Panc1 (cell line): ENCODE measurements at regions not wholly inside any gene's neighbourhood (a gene's known extent, or its start where the extent isn't known, plus 50 kb on each side); places are given as distances from the start of the nearest gene placed in this dataset.

ENCODE experiments used
- CTCF ChIP-seq: fragments of 450-650 bp; IDR thresholded peaks from 2 replicates; pipeline ENCODE4 v1.5.1; 2017; ENCODE audit warnings: mild to moderate bottlenecking
- POLR2AphosphoS5 ChIP-seq: IDR thresholded peaks from 2 replicates; pipeline ENCODE4 v1.6.1; 2012; ENCODE audit warnings: mild to moderate bottlenecking, low read depth, low read length, moderate library complexity
- REST ChIP-seq, 2 experiments: IDR thresholded peaks; 2 replicates each; pipeline ENCODE4 v1.6.1; 2011 to 2012; ENCODE audit warnings: low read depth in 2 of 2, control low read depth in 1 of 2, low read length in 1 of 2, mild to moderate bottlenecking in 1 of 2, moderate library complexity in 1 of 2; ENCODE audit not compliant: insufficient read depth in 1 of 2
- SIN3A ChIP-seq: IDR thresholded peaks from 2 replicates; pipeline ENCODE4 v1.6.1; 2012; ENCODE audit warnings: low read depth, mild to moderate bottlenecking, low read length, moderate library complexity, borderline replicate concordance; ENCODE audit not compliant: insufficient read depth
- TCF7L2 ChIP-seq: IDR thresholded peaks from 2 replicates; pipeline ENCODE4 v1.6.1; 2011; ENCODE audit warnings: mild to moderate bottlenecking, low read depth, low read length, inconsistent platforms

- TF ChIP-seq CTCF (no peak), SIN3A (no peak), TCF7L2 (no peak), POLR2AphosphoS5 (no peak), REST (IDR thresholded peaks at IDR 0.05; ENCODE audit: insufficient read depth in 1 of 2, low read depth in 2 of 2, low read length in 1 of 2) (no peak)
These were observed 80.7 kb downstream of the ANKRD60 start for GRCh38 chr20:58147628-58148370.
